GM13976 (cell line): ENCODE measurements at regions not wholly inside any gene's neighbourhood (a gene's known extent, or its start where the extent isn't known, plus 50 kb on each side); places are given as distances from the start of the nearest gene placed in this dataset.

Experiments used
- DNase-seq: peaks from one replicate; pipeline ENCODE4 v3.0.0; 2012; ENCODE audit warnings: low spot score
- CTCF ChIP-seq: IDR thresholded peaks from 2 replicates; pipeline ENCODE4 v1.5.1; 2012; ENCODE audit warnings: borderline replicate concordance, mild to moderate bottlenecking; ENCODE audit not compliant: insufficient read depth; ENCODE audit errors: extremely low read depth, missing control alignments, control extremely low read depth
- in situ Hi-C: fragments of 300-500 bp; cut with MboI; formaldehyde crosslinking; loops from one replicate; pipeline ENCODE4 v1.12.0; 2022; ENCODE audit warnings: low sequenced_read_pairs, mixed read lengths, inconsistent platforms; ENCODE audit not compliant: unreplicated experiment

DNA sequence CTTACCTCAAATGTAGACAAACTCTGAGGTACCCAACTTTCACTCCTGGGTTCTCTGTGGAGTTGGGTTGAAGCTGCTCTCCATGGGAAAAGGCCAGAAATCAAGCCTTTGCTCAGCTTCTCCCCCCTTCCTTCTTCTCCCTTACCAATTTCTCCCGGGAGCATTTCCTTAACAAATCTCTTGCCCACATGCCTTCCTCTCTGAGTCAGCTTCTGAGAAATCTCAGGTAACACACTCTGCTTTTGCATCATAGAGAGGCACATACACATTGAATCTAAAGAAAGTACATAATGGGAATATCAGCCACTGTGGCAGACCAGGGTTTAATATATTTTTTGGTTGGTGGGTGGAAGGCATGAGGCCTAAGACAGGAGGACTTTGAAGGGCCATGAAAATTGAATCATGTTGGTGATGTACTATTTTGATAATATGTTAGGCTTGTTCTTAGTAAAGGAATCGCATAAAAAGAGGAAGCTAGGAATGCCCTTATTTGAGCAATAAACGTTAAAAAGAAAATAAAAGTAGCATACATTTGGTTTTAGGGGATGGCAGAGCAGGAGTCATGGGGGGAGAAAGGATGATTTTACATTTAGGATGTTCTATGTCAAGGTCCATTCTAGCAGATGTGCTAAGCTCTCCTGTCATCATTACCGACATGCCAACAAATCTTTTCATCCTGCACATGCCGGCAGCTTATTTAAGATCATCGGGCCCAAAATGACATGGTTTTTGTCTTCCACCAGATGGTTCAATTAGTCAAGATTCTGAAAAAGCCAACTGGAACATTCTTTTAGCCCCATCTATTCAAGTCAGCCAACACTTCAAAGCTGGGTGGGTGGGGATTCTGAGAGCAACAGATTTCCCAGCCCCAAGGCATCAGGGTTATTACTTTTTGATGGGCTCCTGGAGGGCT, 199.5 kb upstream of the CLINT1 start:
- TF ChIP-seq CTCF: no peak
- no peak for DNase-seq
- in situ Hi-C loops: no loop called here

DNA sequence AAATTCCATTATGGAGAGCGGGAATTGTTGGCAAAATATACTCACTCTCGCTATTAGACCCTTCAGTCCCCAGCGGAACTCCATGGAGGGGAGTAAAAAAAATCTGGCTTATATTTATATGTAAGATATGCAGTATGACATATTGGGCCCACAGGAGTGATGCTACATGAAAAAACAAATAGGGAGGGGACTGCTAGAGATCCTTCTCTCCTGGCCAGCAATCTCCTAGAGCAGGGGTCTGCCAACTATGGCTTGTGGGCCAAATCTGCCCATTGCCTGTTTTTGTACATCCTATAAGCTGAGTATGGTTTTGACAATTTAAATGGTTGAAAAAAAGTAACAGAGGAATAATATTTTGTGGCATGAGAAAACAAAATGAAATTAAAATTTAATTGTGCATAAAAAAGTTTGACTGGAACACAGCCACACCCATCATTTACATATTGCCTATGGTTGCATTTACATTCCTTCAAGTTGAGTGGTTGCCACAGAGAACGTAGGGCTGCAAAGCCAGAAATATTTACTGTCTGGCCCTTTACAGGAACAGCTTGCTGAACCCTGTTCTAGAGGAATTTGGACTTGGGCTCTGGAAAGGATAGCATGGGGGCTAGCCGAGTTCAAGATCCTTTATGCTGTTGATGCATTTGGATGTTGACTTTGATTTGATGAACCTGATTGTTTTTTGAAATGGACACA, 197.3 kb upstream of the CLINT1 start:
- TF ChIP-seq CTCF: no peak
- DNase-seq: no peak
- in situ Hi-C loops: no loop called here

DNA sequence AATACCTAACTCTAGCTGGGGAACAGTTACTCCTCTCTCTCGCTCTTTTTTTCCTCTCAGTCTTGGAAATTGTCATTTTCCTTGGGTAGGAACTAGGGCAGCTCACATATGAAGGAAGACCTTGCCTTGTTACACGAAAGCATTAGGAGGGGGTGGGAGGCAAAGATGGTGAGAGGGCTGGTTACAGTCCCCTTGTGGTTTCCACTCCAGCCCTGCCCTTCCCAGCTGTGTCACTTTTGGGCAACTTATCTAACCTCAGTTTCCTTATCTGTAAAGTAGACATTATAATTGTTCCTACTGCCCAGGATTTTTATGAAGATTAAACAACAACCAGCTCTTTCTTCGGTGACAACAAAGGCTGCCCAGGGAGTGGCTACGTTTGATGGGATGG, 196.2 kb upstream of the CLINT1 start:
- no peak for DNase-seq
- in situ Hi-C loops: no loop called here
- TF ChIP-seq CTCF: no peak

DNA sequence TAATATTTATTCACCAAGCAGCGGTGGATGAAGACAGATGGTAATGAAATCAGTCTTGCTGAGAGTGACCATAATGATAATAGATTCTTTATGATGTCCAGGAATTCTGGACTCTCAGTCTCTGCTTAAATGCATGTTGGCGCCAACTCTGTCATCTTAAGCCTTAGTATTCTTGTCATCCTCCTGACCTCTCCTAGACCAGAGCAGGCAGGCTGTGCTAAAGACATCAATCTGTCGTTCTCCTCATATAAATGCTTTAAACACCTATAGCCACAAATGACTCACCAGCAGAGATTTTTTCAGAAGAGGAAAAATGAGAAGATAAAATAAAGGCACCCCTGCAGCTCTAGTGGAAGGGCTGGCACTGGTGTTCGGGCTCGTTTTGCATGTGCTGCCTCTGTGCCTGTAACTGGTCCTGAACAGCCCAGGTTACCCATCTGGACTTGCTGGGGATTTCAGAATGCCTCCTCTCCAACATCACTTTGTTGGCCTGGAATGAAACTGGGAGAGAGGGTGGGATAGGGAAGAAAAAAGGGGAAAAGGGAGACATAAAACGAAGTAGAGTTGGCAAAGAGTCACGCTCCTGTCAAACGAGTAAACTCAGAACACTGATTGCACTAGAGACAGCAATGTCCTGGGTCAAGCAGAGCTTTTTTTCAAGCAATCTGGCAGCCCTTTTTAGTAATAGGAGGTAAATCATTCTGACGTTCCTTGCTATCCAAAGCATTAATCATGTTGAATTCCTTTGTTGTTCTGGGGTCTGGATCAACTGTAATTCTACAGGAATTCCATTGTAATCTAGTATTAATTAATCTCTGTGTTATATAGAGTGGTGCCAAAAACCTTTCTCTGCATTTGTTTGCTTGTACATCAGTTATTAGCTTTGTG, 195.5 kb upstream of the CLINT1 start:
- no peak for DNase-seq
- in situ Hi-C loops: no loop called here
- no peak for TF ChIP-seq CTCF

- no peak for TF ChIP-seq CTCF
- in situ Hi-C loops: no loop called here
- DNase-seq: no peak
These were observed 192.1 kb upstream of the CLINT1 start for GRCh38 chr5:158051036-158051435.

GRCh38 chr5:158050421-158050820, 191.5 kb upstream of the CLINT1 start:
- in situ Hi-C loops: no loop called here

More at GRCh38 chr5:158050421-158050820, 191.5 kb upstream of the CLINT1 start:
- no peak for TF ChIP-seq CTCF
- no peak for DNase-seq
